Prostate gland (tissue), 2 donors: ENCODE measurements at regions not wholly inside any gene's neighbourhood (a gene's known extent, or its start where the extent isn't known, plus 50 kb on each side); places are given as distances from the start of the nearest gene placed in this dataset.

Source experiments
- POLR2A ChIP-seq: fragments of 450-650 bp; IDR thresholded peaks from one replicate; pipeline ENCODE4 v1.6.1; 2016; ENCODE audit warnings: antibody characterized with exemption, mild to moderate bottlenecking
- TF ChIP-seq, protein P1 (sequence below), 4 experiments: fragments of 200-600 bp in 2 of 4; fragments of 450-650 bp in 2 of 4; sonication (generic) in 2 of 4; IDR thresholded peaks; 1 replicate in 3 of 4; 2 replicates in 1 of 4; pipeline ENCODE4 v1.5.1; 2016 to 2019; ENCODE audit warnings: antibody characterized with exemption in 4 of 4, mild to moderate bottlenecking in 2 of 4, moderate library complexity in 2 of 4

DNA sequence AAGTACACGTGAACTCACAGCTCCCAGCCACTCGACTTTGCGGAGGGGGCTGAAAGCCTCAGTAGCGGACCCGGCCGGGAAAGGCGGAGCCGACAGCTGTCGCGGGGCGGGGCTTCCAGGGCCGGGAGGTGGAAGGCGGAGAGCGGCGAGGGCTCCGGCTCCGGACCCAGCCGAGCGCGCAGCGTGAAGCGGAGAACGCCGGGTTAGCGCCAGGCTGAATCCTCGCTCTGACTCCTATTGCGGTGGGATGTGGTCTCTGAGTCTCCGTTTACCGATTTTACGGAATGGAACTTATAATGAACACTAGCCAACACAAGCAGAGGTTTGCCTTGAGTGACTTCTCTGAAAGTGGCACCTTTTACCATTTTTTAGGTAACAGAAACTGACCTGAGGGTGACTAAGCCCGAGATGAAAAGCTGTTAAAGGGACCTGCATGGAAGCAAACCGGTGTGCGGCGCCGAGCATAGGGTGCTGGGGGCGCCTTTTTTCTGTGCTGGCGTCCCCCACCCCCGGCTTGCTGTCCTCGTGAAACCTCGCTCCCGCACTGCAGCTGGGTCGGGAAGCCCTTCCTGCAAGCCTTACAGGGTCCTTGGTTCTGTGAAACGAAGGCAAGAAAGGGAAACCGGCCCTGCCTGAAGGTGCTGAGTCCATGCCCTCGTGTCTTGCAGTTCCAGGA, 72.9 kb downstream of the EN1 start:
- TF ChIP-seq, protein P1, sequence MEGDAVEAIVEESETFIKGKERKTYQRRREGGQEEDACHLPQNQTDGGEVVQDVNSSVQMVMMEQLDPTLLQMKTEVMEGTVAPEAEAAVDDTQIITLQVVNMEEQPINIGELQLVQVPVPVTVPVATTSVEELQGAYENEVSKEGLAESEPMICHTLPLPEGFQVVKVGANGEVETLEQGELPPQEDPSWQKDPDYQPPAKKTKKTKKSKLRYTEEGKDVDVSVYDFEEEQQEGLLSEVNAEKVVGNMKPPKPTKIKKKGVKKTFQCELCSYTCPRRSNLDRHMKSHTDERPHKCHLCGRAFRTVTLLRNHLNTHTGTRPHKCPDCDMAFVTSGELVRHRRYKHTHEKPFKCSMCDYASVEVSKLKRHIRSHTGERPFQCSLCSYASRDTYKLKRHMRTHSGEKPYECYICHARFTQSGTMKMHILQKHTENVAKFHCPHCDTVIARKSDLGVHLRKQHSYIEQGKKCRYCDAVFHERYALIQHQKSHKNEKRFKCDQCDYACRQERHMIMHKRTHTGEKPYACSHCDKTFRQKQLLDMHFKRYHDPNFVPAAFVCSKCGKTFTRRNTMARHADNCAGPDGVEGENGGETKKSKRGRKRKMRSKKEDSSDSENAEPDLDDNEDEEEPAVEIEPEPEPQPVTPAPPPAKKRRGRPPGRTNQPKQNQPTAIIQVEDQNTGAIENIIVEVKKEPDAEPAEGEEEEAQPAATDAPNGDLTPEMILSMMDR (IDR thresholded peaks at IDR 0.05), result no peak
- no peak for TF ChIP-seq POLR2A
